Esophagus squamous epithelium (tissue), 4 donors: ENCODE measurements at regions not wholly inside any gene's neighbourhood (a gene's known extent, or its start where the extent isn't known, plus 50 kb on each side); places are given as distances from the start of the nearest gene placed in this dataset.

ENCODE experiments used
- POLR2A ChIP-seq, 4 donors: fragments of 450-650 bp; IDR thresholded peaks; one replicate each; pipeline ENCODE4 v1.6.1; 2017; ENCODE audit warnings: antibody characterized with exemption in 4 of 4, mild to moderate bottlenecking in 4 of 4, moderate library complexity in 3 of 4
- TF ChIP-seq, protein P1 (sequence below), 6 experiments: fragments of 450-650 bp in 4 of 6; fragments of 200-600 bp in 2 of 6; sonication (generic) in 2 of 6; IDR thresholded peaks; one replicate each; pipeline ENCODE4 v1.5.1; 2016 to 2019; ENCODE audit warnings: antibody characterized with exemption in 6 of 6, mild to moderate bottlenecking in 4 of 6, moderate library complexity in 4 of 6

DNA sequence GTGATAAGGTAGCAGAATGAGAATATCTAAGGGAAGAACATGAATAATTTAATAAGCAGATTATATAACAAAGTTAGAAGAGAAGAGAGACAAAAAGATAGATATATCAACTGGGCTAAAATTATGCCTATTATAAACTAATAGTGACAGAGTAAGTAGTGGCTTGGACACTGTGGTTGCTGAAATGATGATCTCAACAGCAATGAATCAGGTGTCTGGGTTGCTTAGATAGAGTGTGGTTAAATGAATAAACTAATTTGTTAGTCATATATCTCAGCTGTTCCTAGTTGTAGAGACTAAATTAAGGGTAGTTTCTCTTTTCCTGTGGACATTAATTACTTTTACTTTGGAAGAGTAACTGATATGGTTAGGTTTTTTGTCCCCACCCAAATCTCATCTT, 1485.4 kb upstream of the CELF4 start:
- TF ChIP-seq POLR2A (IDR thresholded peaks at IDR 0.05), result no peak
- TF ChIP-seq, protein P1, sequence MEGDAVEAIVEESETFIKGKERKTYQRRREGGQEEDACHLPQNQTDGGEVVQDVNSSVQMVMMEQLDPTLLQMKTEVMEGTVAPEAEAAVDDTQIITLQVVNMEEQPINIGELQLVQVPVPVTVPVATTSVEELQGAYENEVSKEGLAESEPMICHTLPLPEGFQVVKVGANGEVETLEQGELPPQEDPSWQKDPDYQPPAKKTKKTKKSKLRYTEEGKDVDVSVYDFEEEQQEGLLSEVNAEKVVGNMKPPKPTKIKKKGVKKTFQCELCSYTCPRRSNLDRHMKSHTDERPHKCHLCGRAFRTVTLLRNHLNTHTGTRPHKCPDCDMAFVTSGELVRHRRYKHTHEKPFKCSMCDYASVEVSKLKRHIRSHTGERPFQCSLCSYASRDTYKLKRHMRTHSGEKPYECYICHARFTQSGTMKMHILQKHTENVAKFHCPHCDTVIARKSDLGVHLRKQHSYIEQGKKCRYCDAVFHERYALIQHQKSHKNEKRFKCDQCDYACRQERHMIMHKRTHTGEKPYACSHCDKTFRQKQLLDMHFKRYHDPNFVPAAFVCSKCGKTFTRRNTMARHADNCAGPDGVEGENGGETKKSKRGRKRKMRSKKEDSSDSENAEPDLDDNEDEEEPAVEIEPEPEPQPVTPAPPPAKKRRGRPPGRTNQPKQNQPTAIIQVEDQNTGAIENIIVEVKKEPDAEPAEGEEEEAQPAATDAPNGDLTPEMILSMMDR (IDR thresholded peaks at IDR 0.05), result no peak
